ENCODE measurements at regions not wholly inside any gene's neighbourhood (a gene's known extent, or its start where the extent isn't known, plus 50 kb on each side); places are given as distances from the start of the nearest gene placed in this dataset.

GRCh38 chr12:77777274-77777673 lies 53.4 kb upstream of the NAV3 start:
- DNase-seq (ENCODE audit: low read depth) = peak; percentile 4

- DNase-seq (ENCODE audit: low read depth) = no peak
These were observed 55.9 kb upstream of the NAV3 start for GRCh38 chr12:77774761-77775160.

GRCh38 chr12:77772676-77773298 lies 57.9 kb upstream of the NAV3 start:
- no peak for DNase-seq (ENCODE audit: low read depth)

GRCh38 chr12:77768558-77768957 lies 62.1 kb upstream of the NAV3 start:
- DNase-seq (ENCODE audit: low read depth) = no peak

- no peak for DNase-seq (ENCODE audit: low read depth)
These were observed 62.8 kb upstream of the NAV3 start for GRCh38 chr12:77767756-77768343.

GRCh38 chr12:77767335-77767734 lies 63.4 kb upstream of the NAV3 start:
- no peak for DNase-seq (ENCODE audit: low read depth)

- DNase-seq (ENCODE audit: low read depth) = no peak
These were observed 64.5 kb upstream of the NAV3 start for GRCh38 chr12:77766224-77766623.

- DNase-seq (ENCODE audit: low read depth) = no peak
These were observed 69.4 kb upstream of the NAV3 start for GRCh38 chr12:77761286-77761685.

- no peak for DNase-seq (ENCODE audit: low read depth)
These were observed 70.2 kb upstream of the NAV3 start for GRCh38 chr12:77760271-77761025.

- DNase-seq (ENCODE audit: low read depth) = no peak
These were observed 76.6 kb upstream of the NAV3 start for GRCh38 chr12:77754086-77754485.

- DNase-seq (ENCODE audit: low read depth) = peak; percentile 22
These were observed 78.8 kb upstream of the NAV3 start for GRCh38 chr12:77751939-77752338.

- peak; percentile 35 for DNase-seq (ENCODE audit: low read depth)
These were observed 84.6 kb upstream of the NAV3 start for GRCh38 chr12:77746096-77746495.

- no peak for DNase-seq (ENCODE audit: low read depth)
These were observed 85.1 kb upstream of the NAV3 start for GRCh38 chr12:77745624-77746023.

- no peak for DNase-seq (ENCODE audit: low read depth)
These were observed 88.1 kb upstream of the NAV3 start for GRCh38 chr12:77742631-77743030.

GRCh38 chr12:77741974-77742517 lies 88.6 kb upstream of the NAV3 start:
- DNase-seq (ENCODE audit: low read depth) = no peak

GRCh38 chr12:77736219-77736965 lies 94.3 kb upstream of the NAV3 start:
- no peak for DNase-seq (ENCODE audit: low read depth)

GRCh38 chr12:77734214-77734883 lies 96.3 kb upstream of the NAV3 start:
- no peak for DNase-seq (ENCODE audit: low read depth)

- DNase-seq (ENCODE audit: low read depth) = no peak
These were observed 102.7 kb upstream of the NAV3 start for GRCh38 chr12:77728018-77728417.

GRCh38 chr12:77727442-77728001 lies 103.2 kb upstream of the NAV3 start:
- no peak for DNase-seq (ENCODE audit: low read depth)

- DNase-seq (ENCODE audit: low read depth) = peak; percentile 91
These were observed 105.1 kb upstream of the NAV3 start for GRCh38 chr12:77725611-77726010.

- DNase-seq (ENCODE audit: low read depth) = no peak
These were observed 106.2 kb upstream of the NAV3 start for GRCh38 chr12:77724367-77724957.

Data from non-pigmented ciliary epithelial cell (primary cell).